Endothelial cell of umbilical vein (primary cell): ENCODE measurements at regions not wholly inside any gene's neighbourhood (a gene's known extent, or its start where the extent isn't known, plus 50 kb on each side); places are given as distances from the start of the nearest gene placed in this dataset.

ENCODE experiments used
- BruUV-seq: library from RNA; stranded (reverse); fragments of 400-500 nt; replicated peaks from 2 replicates; lab custom pipeline; 2021; lab: Mats Ljungman, UMichigan
- CTCF ChIA-PET: fragments of 300-600, 350-600 bp; sonication (Branson Sonifier 250); formaldehyde crosslinking; loops from one replicate; lab custom pipeline; 2021; ENCODE audit warnings: antibody characterized with exemption, inconsistent platforms; lab: Charles Lee
- POLR2A ChIA-PET: fragments of 300-600, 350-600 bp; sonication (Branson Sonifier 250); formaldehyde crosslinking; loops from one replicate; lab custom pipeline; 2021; ENCODE audit warnings: antibody characterized with exemption, inconsistent platforms; lab: Charles Lee
- DNase-seq: peaks from one replicate; pipeline ENCODE4 v3.0.0-alpha.2; 2011; ENCODE audit warnings: low read depth, low spot score
- FAIRE-seq: peaks from 2 replicates; lab custom pipeline; 2011; peaks lifted over from hg19 to GRCh38; lab: Jason Lieb, UNC
- H2AFZ ChIP-seq: 2 replicates; pipeline ENCODE4 v1.6.0; 2012; ENCODE audit warnings: low read depth, low read length, control low read depth, inconsistent platforms
- H3K27ac ChIP-seq: 2 replicates; pipeline ENCODE4 v1.5.1; 2011; ENCODE audit warnings: low read depth, mild to moderate bottlenecking, control low read depth, low read length, moderate library complexity; ENCODE audit not compliant: insufficient read depth
- H3K27me3 ChIP-seq, 2 experiments: 2 replicates each; pipeline versions ENCODE4 v1.6.0 to v1.6.1; 2011; ENCODE audit warnings: low read length in 2 of 2, mixed read lengths in 1 of 2; ENCODE audit not compliant: control insufficient read depth in 2 of 2, insufficient read depth in 2 of 2
- H3K36me3 ChIP-seq, 2 experiments: 2 replicates in 1 of 2; 3 replicates in 1 of 2; pipeline ENCODE4 v1.5.1; 2011; ENCODE audit warnings: low read length in 2 of 2, mild to moderate bottlenecking in 1 of 2, moderate library complexity in 1 of 2; ENCODE audit not compliant: control insufficient read depth in 2 of 2, insufficient read depth in 2 of 2; ENCODE audit errors: extremely low read depth in 1 of 2
- H3K4me1 ChIP-seq: 3 replicates; pipeline ENCODE4 v1.5.1; 2011; ENCODE audit warnings: mild to moderate bottlenecking, low read length; ENCODE audit not compliant: control insufficient read depth, insufficient read depth; ENCODE audit errors: extremely low read depth
- H3K4me2 ChIP-seq: 2 replicates; pipeline ENCODE4 v1.6.1; 2011; ENCODE audit warnings: low read length, control low read depth, mixed read lengths; ENCODE audit not compliant: insufficient read depth
- H3K4me3 ChIP-seq, 3 experiments: fragments of 200-600 bp in 1 of 3; sonication (generic), shearing (Covaris generic) in 1 of 3; replicated peaks in 1 of 3; 2 replicates each; pipeline ENCODE4 v1.5.1; 2011 to 2016; ENCODE audit warnings: control low read depth in 3 of 3, low read length in 3 of 3, mild to moderate bottlenecking in 2 of 3, inconsistent platforms in 1 of 3, low read depth in 1 of 3, moderate library complexity in 1 of 3; ENCODE audit not compliant: insufficient read depth in 1 of 3
- H3K79me2 ChIP-seq: 2 replicates; pipeline ENCODE4 v1.6.0; 2012; ENCODE audit warnings: low read length, inconsistent platforms; ENCODE audit not compliant: control insufficient read depth, insufficient read depth
- H3K9ac ChIP-seq: replicated peaks from 2 replicates; pipeline ENCODE3; 2011; ENCODE audit warnings: low read length, control low read depth; ENCODE audit not compliant: insufficient read depth; ENCODE audit errors: extremely low read depth
- H3K9me1 ChIP-seq: replicated peaks from 3 replicates; pipeline ENCODE4 v1.6.0; 2011; ENCODE audit warnings: mild to moderate bottlenecking, low read length; ENCODE audit not compliant: control insufficient read depth, insufficient read depth; ENCODE audit errors: extremely low read depth
- H3K9me3 ChIP-seq: replicated peaks from 2 replicates; pipeline ENCODE4 v1.5.1; 2012; ENCODE audit warnings: low read length, inconsistent platforms; ENCODE audit not compliant: control insufficient read depth, insufficient read depth
- H4K20me1 ChIP-seq: replicated peaks from 2 replicates; pipeline ENCODE3; 2011; ENCODE audit warnings: mild to moderate bottlenecking, low read length; ENCODE audit not compliant: control insufficient read depth, insufficient read depth; ENCODE audit errors: extremely low read depth
- EZH2 ChIP-seq: IDR thresholded peaks from 2 replicates; pipeline ENCODE4 v1.6.1; 2012; ENCODE audit warnings: borderline replicate concordance, low read depth, mild to moderate bottlenecking, moderate library complexity, low read length, inconsistent platforms; ENCODE audit not compliant: severe bottlenecking
- FOS ChIP-seq: IDR thresholded peaks from 2 replicates; pipeline ENCODE4 v1.6.1; 2011; ENCODE audit warnings: mild to moderate bottlenecking, low read length, moderate library complexity, borderline replicate concordance; ENCODE audit not compliant: insufficient read depth
- GATA2 ChIP-seq: IDR thresholded peaks from 2 replicates; pipeline ENCODE4 v1.7.0; 2011; ENCODE audit warnings: low read depth, mild to moderate bottlenecking, moderate library complexity, mixed read lengths, low read length; ENCODE audit not compliant: insufficient read length, insufficient read depth
- JUN ChIP-seq: IDR thresholded peaks from 2 replicates; pipeline ENCODE4 v1.6.1; 2011; ENCODE audit warnings: borderline replicate concordance, low read depth; ENCODE audit not compliant: insufficient read length, insufficient read depth
- MAX ChIP-seq: IDR thresholded peaks from 2 replicates; pipeline ENCODE4 v1.6.1; 2011; ENCODE audit not compliant: insufficient read depth, insufficient read length
- POLR2A ChIP-seq: IDR thresholded peaks from 2 replicates; pipeline ENCODE4 v1.6.1; 2012; ENCODE audit warnings: low read depth, mild to moderate bottlenecking, control low read depth, low read length
- POLR2AphosphoS5 ChIP-seq: IDR thresholded peaks from 2 replicates; pipeline ENCODE4 v1.6.1; 2012; ENCODE audit warnings: low read depth, mild to moderate bottlenecking, control low read depth, low read length, moderate library complexity; ENCODE audit not compliant: insufficient read depth
- dilution Hi-C: fragments of 300-500 bp; cut with MboI; formaldehyde crosslinking; loops from one replicate; pipeline ENCODE4 v1.15.0; 2019; ENCODE audit warnings: low sequenced_read_pairs; ENCODE audit not compliant: extremely low pct_ligation_motif_present
- intact Hi-C: fragments of 100-400 bp; cut with micrococcal nuclease; formaldehyde crosslinking; loops from one replicate; pipeline ENCODE4 v1.10.0; 2022
- TF ChIP-seq, protein P1 (sequence below), 2 donors: IDR thresholded peaks; 1 replicate in 1 of 2; 2 replicates in 1 of 2; pipeline ENCODE4 v1.5.1; 2011; ENCODE audit warnings: low read length in 2 of 2, mild to moderate bottlenecking in 2 of 2, moderate library complexity in 2 of 2, control low read depth in 1 of 2, inconsistent platforms in 1 of 2, low read depth in 1 of 2; ENCODE audit not compliant: insufficient read depth in 1 of 2; ENCODE audit errors: extremely low read depth in 1 of 2

DNA sequence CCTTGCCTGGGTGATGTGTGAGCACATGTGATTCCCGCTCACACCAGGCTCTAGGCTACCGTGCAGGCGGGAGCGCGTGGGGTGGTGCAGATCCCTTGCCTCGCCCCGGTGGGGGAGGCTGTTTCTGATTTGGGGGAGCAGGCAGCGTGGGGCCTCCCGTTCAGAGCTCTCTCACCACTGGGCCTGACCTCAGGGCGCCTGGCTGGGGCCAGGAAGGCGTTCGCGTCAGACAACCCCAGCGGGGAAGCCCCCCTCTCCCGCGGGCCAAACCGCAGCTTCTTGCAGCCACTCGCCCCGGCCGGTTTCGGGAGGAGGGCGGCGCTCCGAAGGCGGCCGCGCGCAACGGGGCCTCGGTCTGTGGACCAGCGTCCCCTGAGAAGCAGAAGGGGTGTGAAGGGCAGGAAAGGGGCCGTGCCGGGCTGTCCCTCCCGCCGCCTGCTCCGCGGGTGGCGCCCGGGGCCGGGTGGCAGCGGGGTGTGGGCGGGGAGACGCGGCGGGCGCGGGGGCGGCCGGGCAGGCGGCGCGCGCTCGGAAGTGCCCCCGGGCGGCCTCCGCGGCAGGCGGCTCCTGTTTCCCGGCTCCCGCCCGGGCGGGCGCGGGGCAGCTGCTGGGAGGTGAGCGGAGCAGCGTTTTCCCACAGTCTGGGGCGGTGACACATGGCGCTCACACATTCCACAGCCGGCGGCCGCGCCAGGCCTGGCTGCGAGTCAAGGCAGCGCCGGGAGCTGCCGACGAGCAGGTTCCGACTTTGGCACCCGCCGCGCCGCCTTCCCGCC is 65.1 kb upstream of the HES1 start:
- no peaks in the 10 kb centered on the region for H3K36me3 ChIP-seq
- peak overlapping the region; percentile 1 for H2AFZ ChIP-seq
- no peaks in the 10 kb centered on the region for H3K79me2 ChIP-seq
- no TSS peak for BruUV-seq
- H3K27ac ChIP-seq: peak overlapping the region; percentile 87
- dilution Hi-C loops (no loop called here), intact Hi-C loops (loop anchor here (1.0 to 2.0 kb wide), 7 partner anchors 18 to 282 kb away; no protein-coding TSS in a partner anchor)
- H4K20me1 ChIP-seq: no peaks in the 10 kb centered on the region
- no peaks in the 10 kb centered on the region for H3K9me1 ChIP-seq
- FAIRE-seq (no peak), DNase-seq (peak; percentile 98)
- POLR2A ChIA-PET: interaction anchor here (0.6 to 1.4 kb wide), 4 partner anchors 11 to 65 kb away, joined by 3 to 7 read pairs (median 3); partner anchors contain the start of gene HES1
- peaks cover 15% of the 10 kb centered on the region for H3K4me1 ChIP-seq
- peak overlapping the region; percentile 87 for H3K9ac ChIP-seq
- TF ChIP-seq EZH2 (no peak), FOS (peak; percentile 18), POLR2A (peak; percentile 45), POLR2AphosphoS5 (peak; percentile 70), JUN (no peak), MAX (peak; percentile 86), GATA2 (no peak)
- TF ChIP-seq, protein P1, sequence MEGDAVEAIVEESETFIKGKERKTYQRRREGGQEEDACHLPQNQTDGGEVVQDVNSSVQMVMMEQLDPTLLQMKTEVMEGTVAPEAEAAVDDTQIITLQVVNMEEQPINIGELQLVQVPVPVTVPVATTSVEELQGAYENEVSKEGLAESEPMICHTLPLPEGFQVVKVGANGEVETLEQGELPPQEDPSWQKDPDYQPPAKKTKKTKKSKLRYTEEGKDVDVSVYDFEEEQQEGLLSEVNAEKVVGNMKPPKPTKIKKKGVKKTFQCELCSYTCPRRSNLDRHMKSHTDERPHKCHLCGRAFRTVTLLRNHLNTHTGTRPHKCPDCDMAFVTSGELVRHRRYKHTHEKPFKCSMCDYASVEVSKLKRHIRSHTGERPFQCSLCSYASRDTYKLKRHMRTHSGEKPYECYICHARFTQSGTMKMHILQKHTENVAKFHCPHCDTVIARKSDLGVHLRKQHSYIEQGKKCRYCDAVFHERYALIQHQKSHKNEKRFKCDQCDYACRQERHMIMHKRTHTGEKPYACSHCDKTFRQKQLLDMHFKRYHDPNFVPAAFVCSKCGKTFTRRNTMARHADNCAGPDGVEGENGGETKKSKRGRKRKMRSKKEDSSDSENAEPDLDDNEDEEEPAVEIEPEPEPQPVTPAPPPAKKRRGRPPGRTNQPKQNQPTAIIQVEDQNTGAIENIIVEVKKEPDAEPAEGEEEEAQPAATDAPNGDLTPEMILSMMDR (IDR thresholded peaks at IDR 0.05; ENCODE audit: extremely low read depth in 1 of 2, insufficient read depth in 1 of 2, low read depth in 1 of 2, low read length in 2 of 2): no peak
- no peaks in the 10 kb centered on the region for H3K27me3 ChIP-seq
- peak overlapping the region in 2 of 3 experiments; percentile 23 for H3K4me3 ChIP-seq
- H3K4me2 ChIP-seq: no peak overlapping the region
- CTCF ChIA-PET: interaction anchor here (0.7 to 2.1 kb wide), 11 partner anchors 11 to 285 kb away, joined by 3 to 10 read pairs (median 4); no protein-coding TSS in a partner anchor
- no peaks in the 10 kb centered on the region for H3K9me3 ChIP-seq
